Astrocyte of the hippocampus (primary cell): ENCODE measurements at regions not wholly inside any gene's neighbourhood (a gene's known extent, or its start where the extent isn't known, plus 50 kb on each side); places are given as distances from the start of the nearest gene placed in this dataset.

Experiments used
- DNase-seq: peaks from one replicate; pipeline ENCODE4 v3.0.0; 2011; ENCODE audit warnings: low read depth, low spot score

DNA sequence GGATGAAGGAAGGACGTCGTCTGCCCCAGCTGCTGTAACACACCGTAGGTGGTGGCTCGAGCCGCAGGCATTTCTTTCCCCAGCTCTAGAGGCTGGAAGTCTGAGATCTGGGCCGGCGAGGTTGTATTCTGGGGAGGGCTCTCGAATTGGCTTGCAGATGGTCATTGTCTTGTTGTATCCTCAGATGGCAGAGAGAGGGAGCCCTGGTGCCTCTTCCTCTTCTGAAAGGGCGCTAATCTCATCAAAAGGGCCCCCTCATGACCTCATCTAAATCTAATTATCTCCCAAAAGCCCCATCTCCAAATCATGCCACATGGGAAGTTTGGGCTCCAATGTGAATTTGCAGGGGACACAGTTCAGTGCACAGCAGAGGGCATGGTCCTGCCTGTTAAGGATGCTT, 109.0 kb downstream of the SIK1 start:
- no peak for DNase-seq

DNA sequence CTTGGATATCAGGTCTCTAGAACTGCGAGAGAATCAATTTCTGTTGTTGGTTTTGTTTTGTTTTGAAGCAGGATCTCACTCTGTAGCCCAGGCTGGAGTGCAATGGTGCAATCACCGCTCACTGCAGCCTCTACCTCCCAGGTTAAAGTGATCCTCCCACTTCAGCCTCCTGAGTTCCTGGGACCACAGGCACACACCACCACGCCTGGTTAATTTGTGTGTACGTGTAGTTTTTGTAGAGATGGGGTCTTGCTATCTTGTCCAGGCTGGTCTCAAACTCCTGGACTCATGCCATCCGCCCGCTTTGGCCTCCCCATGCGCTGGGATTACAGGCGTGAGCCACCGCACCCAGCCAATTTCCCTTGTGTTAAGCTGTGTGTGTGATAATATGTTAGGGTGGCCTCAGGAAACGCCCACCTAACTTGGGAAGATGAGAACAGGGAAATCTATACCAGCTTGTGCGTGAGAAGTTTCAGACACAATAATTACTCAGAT, 109.6 kb downstream of the SIK1 start:
- no peak for DNase-seq

DNA sequence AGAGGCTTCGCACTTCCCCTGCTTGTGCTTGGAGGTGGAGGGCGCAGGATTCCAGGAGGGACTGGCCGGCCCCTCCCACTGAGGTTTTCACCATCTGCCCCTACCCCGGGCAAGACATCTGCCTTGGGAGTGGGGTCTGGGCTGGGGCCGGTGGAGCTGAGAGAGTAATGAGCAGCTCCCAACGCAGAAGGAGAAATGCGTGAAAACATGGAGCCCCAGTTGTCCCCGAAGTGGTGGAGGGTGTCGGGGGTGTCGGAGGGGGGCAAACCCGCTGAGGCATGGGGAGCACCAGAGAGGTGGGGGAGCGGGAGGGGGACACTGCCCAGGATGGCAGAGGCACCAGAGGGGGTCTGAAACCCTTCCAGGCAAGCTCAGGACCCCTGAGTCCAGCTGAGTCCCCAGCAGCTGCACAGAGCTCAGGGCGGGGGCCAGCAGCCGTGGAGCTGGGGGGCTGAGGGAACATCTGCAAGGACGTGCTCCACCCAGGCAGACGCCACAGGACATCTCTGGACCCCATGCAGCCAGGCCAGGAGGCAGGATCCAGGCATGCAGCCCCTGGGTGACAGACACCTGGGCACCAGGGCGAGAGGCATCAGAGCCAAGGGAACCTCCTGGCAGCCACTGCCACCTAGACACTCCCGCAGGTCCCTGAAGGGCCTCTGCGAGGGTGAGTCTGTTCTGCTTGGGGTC, 110.6 kb downstream of the SIK1 start:
- DNase-seq = no peak

DNA sequence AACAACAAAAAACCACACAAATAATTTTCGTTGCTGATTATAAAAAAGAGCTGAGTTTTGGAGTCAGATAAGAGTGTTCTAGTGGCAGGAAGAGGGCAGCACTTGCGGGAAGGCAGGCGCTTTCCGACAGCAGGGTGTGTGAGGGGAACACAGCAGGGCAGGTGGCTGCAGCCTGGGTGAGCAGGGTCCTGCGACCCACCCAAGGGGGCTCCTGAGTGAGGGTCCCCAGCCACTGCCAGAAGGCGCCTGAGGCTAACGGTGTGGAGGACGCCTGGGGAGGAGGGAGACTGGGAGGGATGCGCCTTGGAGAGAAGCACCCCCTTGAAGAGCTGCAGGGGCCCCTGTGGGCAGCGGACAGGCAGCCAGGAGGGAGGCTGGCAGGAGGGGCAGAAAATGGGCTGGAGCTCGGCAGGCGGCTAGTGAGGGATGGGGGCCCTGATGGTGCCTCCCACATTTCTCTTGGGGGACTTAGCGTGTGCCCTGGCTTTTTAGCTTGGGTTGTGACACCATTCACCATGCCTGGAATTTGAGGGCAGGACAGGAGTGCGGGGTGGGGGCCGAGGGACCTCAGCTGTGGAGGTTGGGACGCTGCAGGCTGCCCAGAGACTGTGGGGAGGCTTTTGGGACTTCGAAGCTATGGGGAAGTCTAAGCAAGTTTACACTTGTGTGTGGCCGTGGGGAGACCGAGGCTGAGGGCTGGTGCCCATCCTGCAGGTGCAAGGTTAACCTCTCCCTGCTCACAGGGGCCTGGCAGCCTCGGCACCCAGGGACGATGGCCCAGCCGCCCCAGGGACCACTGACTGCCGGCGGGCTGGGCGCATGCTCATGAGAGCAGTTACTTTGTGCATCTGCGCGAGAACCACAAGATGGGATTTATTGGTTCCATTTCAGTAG, 111.4 kb downstream of the SIK1 start:
- no peak for DNase-seq

DNA sequence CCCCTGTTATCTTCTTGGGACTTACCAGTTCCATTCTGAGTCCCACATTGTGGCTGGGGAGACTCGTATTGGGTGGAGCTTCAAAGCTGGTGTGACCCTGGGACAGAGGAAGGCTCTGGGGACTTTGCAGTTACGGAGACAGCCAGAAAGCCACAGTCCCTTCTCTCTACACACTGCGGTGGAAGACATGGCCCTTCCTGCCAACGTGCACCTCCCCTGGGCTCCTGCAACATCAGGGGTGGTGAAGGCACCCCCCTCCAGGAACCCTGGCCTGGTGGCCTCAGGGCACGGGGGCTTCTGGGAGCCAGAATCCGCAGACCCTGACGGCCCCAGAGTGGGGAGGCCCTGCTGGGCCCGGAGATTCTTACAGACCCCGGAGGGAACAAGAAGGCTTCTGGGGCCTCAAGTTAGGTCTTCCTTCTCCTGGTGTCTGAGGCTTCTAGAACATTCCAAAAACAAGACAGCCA, 113.0 kb downstream of the SIK1 start:
- no peak for DNase-seq

DNA sequence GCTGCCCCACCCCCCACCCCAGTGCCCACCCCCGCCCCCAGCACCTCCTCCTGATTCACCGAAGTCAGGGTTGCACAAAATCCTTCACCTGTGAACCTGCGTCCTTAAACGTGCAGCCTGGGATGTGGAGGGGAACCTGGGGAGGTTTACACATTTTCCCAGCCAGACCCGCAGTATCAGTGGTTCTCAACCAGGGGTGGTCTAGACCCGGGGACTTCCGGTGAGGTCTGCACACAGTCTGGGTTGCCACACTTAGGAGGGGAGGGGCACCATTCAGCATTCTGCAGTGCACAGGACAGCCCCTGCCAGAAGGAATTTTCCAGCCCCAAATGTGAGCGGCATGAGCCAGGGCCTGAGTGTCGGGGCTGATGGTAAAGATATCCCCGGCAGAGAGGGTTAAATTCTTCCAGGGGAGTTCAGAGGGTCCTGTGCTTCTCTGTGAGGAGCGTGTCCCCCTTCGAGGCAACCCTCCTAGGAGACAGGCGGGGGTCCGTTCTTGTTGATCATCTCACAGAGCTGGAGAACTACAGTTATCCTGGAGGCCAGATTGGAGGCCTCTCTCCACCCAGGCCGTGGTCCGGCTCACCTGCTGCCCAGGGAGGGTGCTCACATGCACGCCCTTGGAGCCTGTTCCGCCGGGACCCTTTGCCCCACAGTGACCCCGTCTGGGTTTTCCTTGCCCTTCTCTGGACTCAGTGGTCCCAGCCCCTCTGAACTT, 113.6 kb downstream of the SIK1 start:
- DNase-seq = no peak

DNA sequence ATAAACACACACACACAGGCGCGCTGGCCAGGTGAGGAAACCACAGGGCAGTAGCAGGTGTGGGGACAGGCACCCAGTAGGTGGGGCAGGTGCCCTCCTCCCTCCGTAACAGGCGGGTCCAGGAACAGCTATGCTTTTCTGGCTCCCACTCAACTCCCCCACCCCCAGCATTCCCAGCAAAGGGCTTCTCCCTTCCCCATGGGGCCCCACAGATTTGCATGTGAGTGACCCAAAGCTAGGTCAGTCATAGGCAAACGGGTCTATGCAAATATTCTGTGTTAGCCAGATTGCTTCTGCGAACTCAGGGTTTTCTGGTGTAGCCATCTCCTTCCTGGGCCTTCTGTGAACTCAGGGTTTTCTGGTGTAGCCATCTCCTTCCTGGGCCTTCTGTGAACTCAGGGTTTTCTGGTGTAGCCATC, 114.2 kb downstream of the SIK1 start:
- DNase-seq = no peak

DNA sequence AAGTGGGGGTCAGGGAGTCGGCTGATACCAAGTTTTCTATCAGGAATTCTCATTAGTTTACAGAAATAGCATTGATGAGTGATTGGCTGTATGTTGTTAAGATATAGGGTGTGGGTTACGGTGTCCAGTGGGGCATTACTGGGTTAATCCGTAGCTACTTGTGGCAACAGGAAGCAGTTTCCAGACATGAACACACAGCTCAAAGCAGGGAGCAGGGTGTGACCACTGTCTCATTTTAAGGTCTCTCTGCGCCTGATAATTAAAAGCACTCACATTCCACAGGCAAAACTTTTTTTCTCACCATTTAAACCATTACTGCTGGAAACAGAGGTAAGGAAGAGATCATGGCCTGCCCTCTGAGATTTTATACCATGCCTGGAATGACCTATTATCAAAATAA, 114.9 kb downstream of the SIK1 start:
- no peak for DNase-seq

DNA sequence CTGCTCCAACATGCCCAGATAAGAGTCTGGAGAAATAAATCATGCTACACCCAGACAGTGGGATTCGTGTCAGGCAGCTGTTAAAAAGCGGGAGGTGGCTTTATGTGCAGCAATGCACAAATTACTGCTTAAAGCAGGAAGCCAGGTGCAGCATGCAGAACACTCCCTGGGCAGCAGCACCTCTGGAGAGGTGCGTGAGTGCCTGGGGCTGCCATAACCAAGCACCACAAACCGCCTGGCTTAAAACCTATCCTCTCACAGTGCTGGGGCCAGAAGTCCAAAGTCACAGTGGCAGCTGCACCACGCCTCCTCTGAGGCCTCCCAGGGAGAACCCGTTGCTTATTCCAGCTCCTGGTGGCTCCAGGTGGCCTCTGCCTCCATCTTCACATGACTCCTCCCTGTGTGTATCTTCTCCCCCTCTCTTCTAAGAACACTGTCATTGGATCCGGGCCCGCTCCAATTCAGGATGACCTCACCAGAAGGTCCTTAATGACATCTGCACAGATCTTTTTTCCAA, 115.6 kb downstream of the SIK1 start:
- DNase-seq = no peak

DNA sequence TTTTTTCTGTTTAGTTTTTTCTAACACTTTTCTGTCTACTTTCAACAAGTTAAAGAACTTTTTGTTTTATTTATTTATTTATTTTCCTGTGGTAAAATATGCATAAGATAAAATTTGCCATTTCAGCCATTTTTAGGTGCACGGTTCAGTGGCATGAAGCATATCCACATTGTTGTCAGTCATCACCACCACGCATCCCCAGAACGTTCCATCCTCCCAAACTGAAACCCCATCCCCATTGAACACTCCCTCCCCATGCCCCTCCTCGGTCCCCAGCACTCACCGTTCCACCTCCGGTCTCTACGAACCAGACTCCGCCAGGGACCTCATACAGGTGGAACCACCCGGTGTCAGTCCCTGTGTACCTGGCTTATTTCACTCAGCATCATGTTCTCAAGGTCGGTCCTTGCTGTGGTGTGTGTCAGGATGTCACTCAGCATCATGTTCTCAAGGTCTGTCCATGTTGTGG, 118.1 kb downstream of the SIK1 start:
- DNase-seq = no peak

DNA sequence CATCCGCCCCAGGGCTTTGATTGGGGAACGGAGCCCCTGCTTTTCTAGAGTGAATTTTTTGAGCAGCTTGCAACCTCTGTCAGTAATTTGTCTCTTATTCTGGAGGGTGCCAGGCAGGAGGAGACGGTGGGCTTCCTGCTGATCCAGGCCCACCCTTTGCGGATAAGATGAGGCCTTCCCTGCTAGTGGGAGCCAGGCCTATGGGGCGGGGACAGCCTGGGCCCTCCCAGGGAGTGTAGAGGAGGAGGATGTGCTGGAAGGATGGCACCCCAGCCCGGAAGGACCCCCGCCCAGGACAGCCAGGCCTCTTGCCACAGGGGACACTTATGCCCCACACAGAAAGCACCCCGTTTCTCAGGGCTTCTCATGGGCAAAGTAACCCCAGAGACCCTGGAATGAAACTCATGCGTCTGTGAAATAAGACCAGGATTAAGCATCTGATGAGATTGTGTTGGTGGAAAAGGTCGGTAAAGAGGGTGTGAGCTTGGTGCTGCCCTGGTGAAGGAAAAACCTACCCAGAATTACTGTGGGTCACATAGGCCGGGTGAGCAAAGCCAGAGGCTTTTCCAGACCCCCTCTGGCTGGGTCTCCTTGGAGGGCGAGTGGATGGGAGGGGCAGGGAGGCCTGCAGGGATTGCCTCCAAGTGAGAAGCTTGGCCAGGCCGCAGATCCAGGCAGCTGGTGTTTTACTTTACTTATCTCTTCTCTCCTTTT, 118.7 kb downstream of the SIK1 start:
- DNase-seq = no peak

DNA sequence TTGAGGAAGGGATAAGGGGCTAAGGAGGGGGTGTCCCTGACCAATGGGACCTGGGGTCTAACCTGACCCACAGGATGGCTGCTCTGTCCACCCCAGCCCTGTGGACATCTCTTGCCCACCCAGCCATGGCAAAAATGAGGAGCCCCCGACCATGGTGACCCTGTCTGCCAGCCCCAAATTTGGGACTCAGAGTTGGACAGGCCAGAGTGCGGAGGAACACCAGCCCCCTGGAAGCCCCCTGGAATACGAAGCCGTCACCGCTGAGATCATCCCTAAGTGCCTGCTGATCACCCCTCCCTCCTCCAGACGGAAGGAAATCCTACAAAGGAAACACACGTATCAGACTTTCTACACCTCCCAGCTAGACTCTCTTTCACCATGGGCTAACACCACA, 119.3 kb downstream of the SIK1 start:
- DNase-seq = no peak

DNA sequence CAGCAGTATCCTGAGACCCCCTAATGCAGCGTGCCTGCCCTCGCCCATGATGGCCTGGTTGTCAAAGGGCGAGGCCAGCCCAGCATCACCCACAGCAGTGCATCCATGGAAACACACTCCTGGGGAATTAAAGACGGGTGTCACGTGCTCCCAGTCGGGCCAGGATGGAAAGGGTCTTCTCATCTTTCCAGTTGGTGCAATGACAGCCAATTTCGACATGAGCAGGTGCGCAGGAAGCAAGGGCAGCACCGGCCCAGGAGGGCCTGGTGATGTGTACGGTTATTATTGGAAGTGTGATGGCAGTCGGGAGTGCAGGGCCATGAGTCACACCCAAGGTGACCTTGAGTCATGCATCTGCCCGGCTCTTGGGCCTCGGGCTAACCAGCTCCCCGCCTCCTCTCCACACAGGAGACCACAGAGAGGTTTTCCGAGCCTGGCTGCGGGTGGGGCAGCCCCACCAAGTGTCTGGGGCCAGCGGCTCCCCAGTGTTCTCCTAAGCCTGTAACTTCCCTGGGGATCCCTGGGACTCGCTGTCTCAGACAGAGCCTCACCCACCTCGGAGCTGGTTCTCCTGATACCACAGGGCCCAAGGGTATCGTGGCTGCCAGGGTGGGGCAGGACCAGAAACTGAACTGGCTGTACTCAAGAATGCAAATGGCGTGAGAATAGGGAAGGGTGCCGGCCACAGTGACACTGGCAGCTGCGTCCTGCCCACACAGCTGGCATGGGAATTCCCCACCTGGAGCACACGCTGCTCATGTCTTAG, 119.8 kb downstream of the SIK1 start:
- peak; percentile 57 for DNase-seq

DNA sequence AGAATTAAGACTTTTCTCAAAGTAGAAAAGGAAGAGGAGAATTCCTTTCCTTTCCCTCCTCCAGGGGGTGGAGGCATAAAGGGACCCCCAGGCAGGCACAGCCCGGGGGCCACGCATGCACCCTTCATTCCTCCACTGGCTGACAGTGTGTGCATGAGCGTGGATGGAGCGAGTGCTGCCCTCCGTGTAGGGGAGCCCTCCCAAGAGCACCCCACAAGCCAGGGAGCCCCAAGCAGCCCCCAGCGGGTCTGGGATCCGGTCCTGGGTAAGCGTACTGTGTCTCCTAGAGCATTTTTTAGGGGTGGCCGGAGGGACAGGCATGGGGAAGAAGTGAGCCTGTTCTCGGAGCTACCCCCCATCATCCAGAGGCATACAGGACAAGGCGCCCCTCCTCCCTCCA, 120.5 kb downstream of the SIK1 start:
- no peak for DNase-seq

DNA sequence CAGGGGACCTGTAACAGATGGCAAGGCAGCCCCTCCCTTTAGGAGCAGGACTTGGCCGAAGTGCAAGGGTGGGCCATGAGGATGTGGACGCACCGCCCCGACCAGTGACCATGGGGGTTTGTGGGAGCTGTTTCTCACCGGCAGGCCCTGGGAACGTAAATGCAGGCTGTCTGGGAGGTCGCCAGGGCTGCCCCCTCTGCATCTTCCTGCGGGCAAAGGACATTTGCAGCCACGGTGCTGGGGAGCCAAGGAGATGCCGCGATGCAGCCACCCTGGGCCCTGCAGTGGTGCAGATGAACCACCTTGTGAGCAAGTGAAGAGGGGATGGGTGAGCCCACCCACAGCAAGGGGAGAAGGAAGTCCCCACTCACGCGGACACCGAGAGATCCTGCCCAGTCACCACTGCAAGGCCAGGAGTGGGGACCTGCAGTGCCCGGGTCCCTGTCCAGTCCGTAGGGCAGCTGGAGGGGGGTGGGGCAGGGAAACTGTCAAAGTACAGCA, 121.1 kb downstream of the SIK1 start:
- DNase-seq = no peak

DNA sequence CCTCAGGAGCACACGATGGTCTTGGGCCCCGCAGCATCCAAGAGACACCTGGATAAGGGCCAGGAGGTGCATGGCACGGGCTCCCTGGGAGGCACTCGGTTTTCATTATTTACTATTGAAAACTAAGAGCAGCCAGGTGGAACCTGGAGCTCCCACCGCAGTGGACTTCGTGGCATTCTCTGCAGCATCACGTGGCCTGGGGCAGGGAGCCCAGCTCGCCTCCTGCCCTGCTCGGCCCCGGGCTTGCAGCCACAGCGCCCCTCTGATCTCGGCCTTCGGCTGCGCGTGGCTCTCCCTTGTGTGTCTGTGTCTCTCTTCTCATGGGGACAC, 121.6 kb downstream of the SIK1 start:
- no peak for DNase-seq

DNA sequence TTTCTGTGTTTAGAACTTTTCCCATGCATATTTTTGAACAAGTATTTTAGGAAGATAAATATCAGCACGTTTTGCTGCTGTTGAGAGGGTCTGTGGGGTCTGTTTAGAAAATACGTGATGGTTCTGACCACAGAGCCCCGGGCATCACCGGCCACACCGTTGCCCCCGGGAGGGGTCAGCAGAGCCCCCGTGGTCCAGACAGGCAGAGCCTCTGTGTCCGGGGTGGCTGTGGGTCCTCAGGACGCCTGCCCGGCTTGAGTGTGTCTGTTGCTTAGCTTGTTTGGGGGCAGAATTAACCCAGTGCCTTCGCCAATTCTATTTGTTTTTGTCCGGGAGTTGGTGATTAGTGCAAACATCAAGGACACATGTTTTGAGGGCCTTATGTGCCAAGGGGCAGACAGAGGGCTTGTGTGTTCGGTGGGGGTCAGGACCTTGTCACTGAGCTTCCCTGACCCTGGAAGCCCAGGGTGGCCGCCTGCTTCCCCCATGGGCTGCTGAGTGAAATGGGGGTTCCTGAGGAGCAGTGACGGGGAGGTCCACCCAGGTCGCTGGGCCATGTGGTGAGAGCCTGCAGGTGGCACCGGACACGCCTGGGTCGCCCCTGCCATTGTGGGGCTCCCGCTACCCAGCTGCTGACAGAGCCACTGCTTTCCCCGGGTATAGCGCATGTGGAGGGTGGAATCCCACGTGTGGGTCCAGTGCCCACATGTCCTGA, 122.2 kb downstream of the SIK1 start:
- DNase-seq = no peak

DNA sequence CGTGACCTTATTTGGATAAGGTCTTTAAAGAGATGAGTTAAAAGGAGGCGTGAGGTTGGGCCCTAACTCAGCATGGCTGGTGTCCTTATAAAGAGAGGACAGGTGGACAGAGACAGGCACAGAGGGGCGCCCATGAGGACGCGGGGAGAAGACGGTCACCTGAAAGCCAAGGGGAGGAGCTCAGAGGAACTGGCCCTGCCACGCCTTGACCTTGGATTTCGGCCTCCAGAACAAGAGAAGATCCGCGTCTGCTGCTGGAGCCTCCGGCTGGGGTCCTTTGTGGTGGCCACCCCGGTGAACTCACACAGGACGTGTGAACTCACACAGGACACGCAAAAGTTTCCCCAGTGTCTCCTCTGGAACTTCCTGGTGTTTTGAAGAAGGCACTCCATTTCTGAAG, 122.7 kb downstream of the SIK1 start:
- DNase-seq = no peak

DNA sequence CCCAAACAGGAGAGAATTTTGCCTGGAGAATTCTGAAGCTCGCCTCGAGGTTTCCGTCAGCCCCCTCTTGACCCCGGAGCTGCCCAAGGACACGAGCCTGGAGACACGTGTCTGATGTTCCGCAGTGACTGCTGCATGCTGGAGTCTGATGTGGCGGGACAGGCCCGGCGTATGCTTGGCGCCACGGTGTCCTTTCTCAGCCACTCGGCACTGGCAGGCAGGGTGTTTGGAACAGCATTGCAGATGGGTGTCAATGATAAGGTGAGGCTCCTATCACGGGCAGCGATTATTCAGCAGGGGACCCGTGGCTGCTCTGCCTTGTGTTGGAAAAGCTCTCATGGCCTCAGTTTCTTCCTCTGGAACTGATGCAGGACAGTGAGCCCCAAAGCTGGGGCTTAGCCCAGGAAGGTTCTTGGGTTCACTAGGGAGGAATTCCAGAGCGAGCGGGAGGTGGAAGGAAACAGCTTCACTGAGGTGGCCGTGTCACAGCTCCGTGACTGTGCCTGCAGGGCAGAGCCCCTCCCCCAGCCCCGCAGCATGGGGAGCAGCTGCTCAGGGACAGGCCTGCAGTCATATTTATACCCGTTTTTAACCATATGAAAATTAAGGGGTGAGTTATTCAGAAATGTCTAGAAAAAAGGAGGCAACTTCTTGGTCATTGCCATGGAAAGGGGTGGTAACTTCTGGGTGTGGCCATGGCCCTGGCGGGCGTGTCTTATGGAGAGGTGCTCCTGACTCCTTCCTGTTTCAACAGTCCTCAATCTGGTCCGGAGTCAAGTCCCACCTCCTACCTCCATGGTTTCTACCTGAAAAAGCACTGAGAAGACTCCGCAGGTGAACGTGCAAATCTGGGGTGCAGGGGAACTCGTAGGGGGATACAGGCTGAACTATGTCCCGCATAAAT, 123.4 kb downstream of the SIK1 start:
- DNase-seq = no peak
